GM10266 (cell line): ENCODE measurements at regions not wholly inside any gene's neighbourhood (a gene's known extent, or its start where the extent isn't known, plus 50 kb on each side); places are given as distances from the start of the nearest gene placed in this dataset.

Experiments
- DNase-seq: peaks from one replicate; pipeline ENCODE4 v3.0.0; 2012; ENCODE audit errors: extremely low spot score
- CTCF ChIP-seq: IDR thresholded peaks from 2 replicates; pipeline ENCODE4 v1.5.1; 2012; ENCODE audit warnings: mild to moderate bottlenecking, low read depth; ENCODE audit not compliant: control insufficient read depth, insufficient read depth; ENCODE audit errors: missing control alignments

- no peak for DNase-seq
- no peak for TF ChIP-seq CTCF
Observed at GRCh38 chr3:21256932-21257331, 494.1 kb downstream of the ZNF385D start.

DNA sequence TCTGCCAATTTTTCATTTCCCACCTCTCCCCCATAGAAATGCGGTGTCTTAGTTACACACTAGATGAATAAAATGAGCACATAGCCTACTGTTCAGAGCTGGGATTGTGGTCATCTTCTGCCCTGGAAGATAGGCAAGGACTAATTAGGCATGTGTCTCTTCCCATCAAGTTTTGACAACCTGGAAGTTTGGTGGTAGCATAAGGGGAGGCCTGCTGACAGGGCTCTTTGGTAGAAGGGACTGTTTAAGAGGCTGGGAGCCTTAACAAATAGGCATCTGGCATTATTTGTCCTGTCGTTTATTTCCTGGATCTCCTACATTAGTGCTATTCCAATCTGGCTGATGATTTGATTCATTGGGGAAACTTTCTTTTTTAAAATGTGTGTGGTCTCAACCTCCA is 512.3 kb downstream of the ZNF385D start:
- DNase-seq, result no peak
- TF ChIP-seq CTCF, result no peak

- TF ChIP-seq CTCF, result no peak
- DNase-seq, result no peak
Observed at GRCh38 chr3:21237638-21238037, 513.4 kb downstream of the ZNF385D start.

DNA sequence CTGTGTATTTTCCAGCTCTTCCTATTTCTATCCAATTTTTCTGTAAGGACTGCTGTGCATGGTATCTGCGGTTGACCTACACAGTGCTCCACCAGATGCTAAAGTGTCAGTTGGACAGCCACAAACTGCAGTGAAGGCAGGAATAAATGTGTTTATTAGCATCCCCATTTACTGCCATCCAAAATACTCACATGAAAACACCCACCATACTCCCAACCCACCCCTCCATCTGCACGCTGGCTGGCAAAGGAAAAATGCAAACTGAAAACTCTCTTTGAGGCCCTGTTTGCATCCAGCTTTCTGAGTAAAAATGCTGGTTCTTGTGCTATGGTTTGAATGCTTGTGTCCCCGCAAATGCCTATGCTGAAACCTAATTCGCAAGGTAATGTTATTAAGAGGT is 515.5 kb downstream of the ZNF385D start:
- TF ChIP-seq CTCF, result no peak

GRCh38 chr3:21234933-21235332 is 516.1 kb downstream of the ZNF385D start:
- DNase-seq, result no peak
- TF ChIP-seq CTCF, result no peak

More for the DNA sequence above, 515.5 kb downstream of the ZNF385D start:
- DNase-seq, result no peak

GRCh38 chr3:21229426-21230135 is 521.4 kb downstream of the ZNF385D start:
- DNase-seq, result no peak
- no peak for TF ChIP-seq CTCF

- no peak for DNase-seq
- TF ChIP-seq CTCF, result no peak
Observed at GRCh38 chr3:21226086-21226485, 524.9 kb downstream of the ZNF385D start.
